Stimulated activated CD4-positive, alpha-beta T cell treated with anti-CD3 and anti-CD28 coated beads, Interleukin-4, amount 100 ng/mL, for 24 hours (primary cell): ENCODE measurements at regions not wholly inside any gene's neighbourhood (a gene's known extent, or its start where the extent isn't known, plus 50 kb on each side); places are given as distances from the start of the nearest gene placed in this dataset.
"Not testable (repeated sequence)": the region's sequence is repeated elsewhere in the genome, so short reads cannot be mapped to it uniquely, and the experiment has no call there.

Experiments
- DNase-seq: peaks from one replicate; pipeline ENCODE4 v3.0.0-alpha.2; 2020

- DNase-seq: not testable (repeated sequence)
Observed at GRCh38 chr21:6096560-6097424, 4424.6 kb upstream of the TPTE start.

GRCh38 chr21:6097736-6098135, 4423.6 kb upstream of the TPTE start:
- not testable (repeated sequence) for DNase-seq

GRCh38 chr21:6098191-6098935, 4423.0 kb upstream of the TPTE start:
- DNase-seq: not testable (repeated sequence)

GRCh38 chr21:6101588-6101987, 4419.8 kb upstream of the TPTE start:
- DNase-seq: not testable (repeated sequence)

GRCh38 chr21:6104546-6104945, 4416.8 kb upstream of the TPTE start:
- DNase-seq: not testable (repeated sequence)

GRCh38 chr21:6106686-6107567, 4414.5 kb upstream of the TPTE start:
- not testable (repeated sequence) for DNase-seq

GRCh38 chr21:6108894-6109293, 4412.5 kb upstream of the TPTE start:
- not testable (repeated sequence) for DNase-seq

GRCh38 chr21:6109774-6110173, 4411.6 kb upstream of the TPTE start:
- not testable (repeated sequence) for DNase-seq

- DNase-seq: not testable (repeated sequence)
Observed at GRCh38 chr21:6110716-6111343, 4410.6 kb upstream of the TPTE start.

GRCh38 chr21:6111354-6111753, 4410.0 kb upstream of the TPTE start:
- peak; percentile 3 for DNase-seq

- not testable (repeated sequence) for DNase-seq
Observed at GRCh38 chr21:6118336-6118735, 4403.0 kb upstream of the TPTE start.

- not testable (repeated sequence) for DNase-seq
Observed at GRCh38 chr21:6120863-6121262, 4400.5 kb upstream of the TPTE start.

- not testable (repeated sequence) for DNase-seq
Observed at GRCh38 chr21:6122629-6123028, 4398.8 kb upstream of the TPTE start.

GRCh38 chr21:6123224-6123623, 4398.2 kb upstream of the TPTE start:
- not testable (repeated sequence) for DNase-seq

- DNase-seq: not testable (repeated sequence)
Observed at GRCh38 chr21:6125549-6126240, 4395.7 kb upstream of the TPTE start.

- DNase-seq: not testable (repeated sequence)
Observed at GRCh38 chr21:6126976-6127732, 4394.2 kb upstream of the TPTE start.

- not testable (repeated sequence) for DNase-seq
Observed at GRCh38 chr21:6130734-6131133, 4390.6 kb upstream of the TPTE start.

GRCh38 chr21:6133373-6133772, 4388.0 kb upstream of the TPTE start:
- DNase-seq: not testable (repeated sequence)

- not testable (repeated sequence) for DNase-seq
Observed at GRCh38 chr21:6133852-6134630, 4387.3 kb upstream of the TPTE start.

- not testable (repeated sequence) for DNase-seq
Observed at GRCh38 chr21:6136732-6137131, 4384.7 kb upstream of the TPTE start.
